Ecto neural progenitor cell (in vitro differentiated cells): ENCODE measurements at regions not wholly inside any gene's neighbourhood (a gene's known extent, or its start where the extent isn't known, plus 50 kb on each side); places are given as distances from the start of the nearest gene placed in this dataset.
"Not testable (repeated sequence)": the region's sequence is repeated elsewhere in the genome, so short reads cannot be mapped to it uniquely, and the experiment has no call there.

Experiments
- DNase-seq: peaks from one replicate; pipeline ENCODE4 v3.0.0-alpha.2; 2018; ENCODE audit warnings: low spot score

GRCh38 chr9:12424243-12424642 is 268.9 kb upstream of the TYRP1 start:
- no peak for DNase-seq

GRCh38 chr9:12425878-12426864 is 267.0 kb upstream of the TYRP1 start:
- no peak for DNase-seq

GRCh38 chr9:12439267-12439666 is 253.9 kb upstream of the TYRP1 start:
- no peak for DNase-seq

- DNase-seq: not testable (repeated sequence)
Measured at GRCh38 chr9:12441080-12441479, 252.1 kb upstream of the TYRP1 start.

- DNase-seq: no peak
Measured at GRCh38 chr9:12441506-12441905, 251.7 kb upstream of the TYRP1 start.

GRCh38 chr9:12448246-12448645 is 244.9 kb upstream of the TYRP1 start:
- DNase-seq: no peak

DNA sequence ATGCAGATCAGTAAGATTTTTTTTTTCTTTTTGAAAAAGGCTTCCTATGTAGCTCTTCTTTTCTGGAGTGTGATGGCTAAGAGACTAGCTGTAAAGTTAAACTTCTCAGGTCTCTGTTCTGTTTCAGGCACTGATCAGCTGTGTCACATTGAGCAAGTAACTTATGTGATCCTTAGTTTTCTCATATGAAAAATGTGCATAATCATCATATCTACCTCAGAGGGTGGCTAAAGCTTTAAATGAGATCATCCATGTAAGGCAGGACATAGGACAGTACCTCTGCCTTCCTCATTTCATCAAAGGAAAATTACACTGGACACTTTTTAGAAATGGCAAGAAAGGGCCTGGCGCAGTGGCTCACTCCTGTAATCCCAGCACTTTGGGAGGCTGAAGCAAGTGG is 235.9 kb upstream of the TYRP1 start:
- no peak for DNase-seq

DNA sequence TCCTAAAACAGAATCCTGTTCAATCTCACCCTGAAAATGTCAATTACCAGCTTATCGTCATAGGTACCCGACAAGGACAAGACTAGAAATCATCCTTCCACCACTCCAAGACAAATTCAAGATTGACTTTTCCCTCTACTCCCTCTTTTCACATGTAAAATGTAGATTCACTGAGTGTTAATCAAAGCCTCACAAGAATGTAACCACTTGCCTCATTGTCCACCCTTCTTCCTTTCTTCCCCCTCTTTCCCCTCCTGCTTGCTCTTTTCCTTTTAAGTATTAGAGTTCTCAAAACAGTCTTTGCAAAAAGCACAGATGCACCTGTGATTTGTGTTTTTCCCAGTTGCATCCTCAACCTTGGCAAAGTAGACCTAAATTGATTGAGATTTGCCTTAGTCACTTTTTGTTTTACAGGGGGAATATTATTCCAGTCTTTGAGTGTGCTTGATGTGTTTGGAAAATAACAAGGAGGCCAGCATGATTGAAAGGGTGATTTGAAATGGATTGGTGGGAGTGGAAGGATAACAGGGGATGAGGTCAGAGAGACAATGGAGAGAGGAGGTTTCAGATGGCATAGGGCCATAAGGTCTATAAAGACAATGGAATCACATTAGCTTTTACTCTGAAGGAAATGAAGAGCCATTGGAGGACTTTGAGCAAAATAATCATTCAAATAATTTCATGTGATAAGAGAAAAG is 231.3 kb upstream of the TYRP1 start:
- no peak for DNase-seq

DNA sequence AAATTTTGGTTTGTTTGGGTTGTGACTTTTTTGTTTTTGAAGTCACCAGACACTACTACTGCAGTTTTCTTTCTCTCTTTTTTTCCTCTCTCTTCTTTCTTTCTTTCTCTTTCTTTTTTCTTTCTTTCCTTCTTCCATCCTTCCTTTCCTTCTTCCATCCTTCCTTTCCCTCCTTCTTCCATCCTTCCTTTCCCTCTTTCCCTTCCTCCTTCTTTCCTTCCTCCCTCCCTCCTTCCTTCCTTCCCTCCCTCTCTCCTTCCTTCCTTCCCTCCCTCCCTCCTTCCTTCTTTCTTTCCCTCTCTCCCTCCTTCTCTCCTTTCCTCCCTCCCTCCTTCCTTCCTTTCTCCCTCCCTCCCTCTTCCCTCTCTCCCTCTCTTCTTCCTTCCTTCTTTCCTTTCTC is 230.3 kb upstream of the TYRP1 start:
- no peak for DNase-seq

DNA sequence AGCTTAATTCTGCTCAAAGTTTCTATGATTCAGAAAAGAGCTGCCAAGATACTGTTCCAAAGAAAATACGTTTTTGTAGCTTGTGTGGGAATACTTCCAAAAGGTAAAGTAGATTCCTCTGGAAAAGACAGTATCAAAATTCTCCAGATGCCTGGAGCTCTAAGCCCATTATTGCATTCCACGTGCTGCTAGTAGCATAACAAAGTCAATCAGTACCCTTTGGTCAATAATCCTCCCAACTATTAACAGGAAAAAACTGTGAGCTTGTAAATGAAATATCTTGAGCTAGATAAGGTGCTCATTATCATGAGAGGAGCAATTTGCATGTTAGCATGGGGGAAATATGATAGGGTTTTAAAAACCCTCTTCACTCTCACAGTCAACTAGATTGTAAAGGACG is 229.5 kb upstream of the TYRP1 start:
- no peak for DNase-seq

DNA sequence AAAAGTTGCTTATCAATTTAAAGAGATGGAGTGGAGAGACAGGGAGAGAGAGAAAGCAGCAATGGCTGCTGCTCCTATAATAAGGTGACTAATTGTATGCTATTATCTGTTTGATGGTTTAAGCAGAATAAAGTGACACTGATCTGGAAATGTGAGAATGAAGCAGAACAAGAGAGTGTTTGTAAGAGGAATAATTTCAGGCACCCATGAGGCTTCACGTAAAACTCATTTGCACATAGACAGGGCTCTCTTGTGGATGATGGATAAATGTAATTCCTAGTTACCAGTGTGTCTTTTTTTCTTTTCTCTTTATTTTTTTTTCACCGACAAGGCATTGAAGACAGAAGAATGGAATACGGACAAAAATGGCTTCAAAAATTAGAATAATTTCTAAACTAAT is 228.8 kb upstream of the TYRP1 start:
- DNase-seq: no peak

DNA sequence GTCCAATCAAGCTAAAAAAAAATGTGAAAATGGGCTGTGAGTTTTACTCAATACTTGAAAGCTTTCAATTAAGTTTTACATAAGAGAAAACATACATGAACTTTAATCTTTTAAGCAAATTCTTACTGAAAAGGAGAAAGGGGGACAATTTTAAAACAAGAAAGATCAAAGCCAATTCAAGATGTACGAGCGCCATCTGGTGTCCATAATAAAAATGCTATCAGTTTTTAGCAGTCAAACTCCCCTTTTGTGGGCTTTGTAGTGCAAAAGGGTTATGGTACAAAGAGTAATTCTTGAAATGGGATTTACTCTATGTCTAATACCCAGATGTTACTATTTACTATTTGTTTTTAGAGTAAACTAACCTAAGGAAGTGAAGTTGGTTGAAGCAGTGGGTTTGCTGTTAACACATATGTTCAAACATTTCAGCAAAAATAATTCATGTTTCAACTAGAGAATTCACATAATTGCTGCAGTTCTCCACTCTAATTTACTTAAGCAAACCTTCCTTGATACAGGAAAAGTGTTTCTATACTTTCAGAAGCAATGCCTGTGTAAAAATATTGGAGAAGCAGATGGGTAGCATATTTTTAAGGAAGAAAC is 228.2 kb upstream of the TYRP1 start:
- no peak for DNase-seq

- no peak for DNase-seq
Measured at GRCh38 chr9:12469084-12469483, 224.1 kb upstream of the TYRP1 start.

DNA sequence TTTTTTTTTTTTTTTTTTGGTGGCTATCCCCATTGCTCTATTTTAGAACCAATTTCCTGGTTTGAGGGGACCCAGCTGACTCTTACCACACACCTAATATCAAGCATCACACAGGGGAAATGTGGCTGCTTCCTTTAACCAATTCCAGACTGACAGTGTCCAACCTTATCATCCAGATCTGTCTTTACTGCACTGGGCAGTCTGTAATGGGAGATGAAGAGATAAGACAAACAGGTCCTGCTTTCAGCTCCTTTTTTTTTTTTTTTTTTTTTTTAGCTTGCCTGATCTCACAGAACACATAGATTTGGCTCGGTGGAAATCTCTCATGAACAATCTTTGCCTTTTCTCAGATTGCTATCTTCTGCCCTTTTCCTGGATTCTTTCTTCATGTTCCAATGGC is 198.8 kb upstream of the TYRP1 start:
- no peak for DNase-seq

DNA sequence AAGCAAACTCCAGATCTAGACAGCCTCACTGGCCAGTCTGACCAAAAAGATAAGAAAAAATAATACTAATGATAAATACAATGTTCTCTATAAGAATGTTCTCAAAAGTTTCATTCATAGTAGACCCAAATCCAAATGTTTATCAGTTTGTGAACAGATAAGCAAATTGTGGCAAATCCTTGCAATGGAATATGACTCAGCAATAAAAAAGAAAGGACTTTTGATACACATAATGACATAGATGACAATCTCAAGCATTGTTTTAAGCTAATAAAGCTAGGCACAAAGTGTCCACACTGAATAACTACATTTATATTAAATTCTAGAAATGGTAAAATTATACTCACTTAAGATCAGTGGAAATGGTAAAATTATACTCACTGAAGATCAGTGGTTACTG is 195.4 kb upstream of the TYRP1 start:
- no peak for DNase-seq

- DNase-seq: no peak
Measured at GRCh38 chr9:12502520-12502919, 190.7 kb upstream of the TYRP1 start.

DNA sequence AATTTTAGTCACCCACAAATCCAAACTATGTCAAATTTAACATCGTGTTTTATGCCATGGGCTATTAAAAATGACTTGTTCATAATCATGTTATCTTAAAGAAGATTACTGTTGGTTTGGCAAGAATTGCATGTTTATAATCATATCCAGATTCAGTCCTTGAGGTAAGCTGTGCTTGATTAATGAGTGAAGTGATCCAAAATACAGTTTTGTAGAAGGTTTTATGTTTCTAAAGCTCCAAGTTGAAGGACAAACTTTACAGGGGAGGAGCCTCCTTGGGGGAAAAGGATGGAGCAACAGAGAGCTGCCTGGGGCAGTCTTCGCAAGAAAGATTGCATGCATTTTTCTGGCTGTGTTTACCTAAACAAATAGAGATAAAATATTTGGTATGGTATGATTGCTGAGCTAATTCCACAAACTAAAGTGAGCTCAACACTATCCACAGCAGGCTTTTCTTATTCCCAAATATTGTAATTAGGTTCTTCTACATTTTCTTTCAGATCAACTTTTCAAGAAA is 189.5 kb upstream of the TYRP1 start:
- DNase-seq: no peak

GRCh38 chr9:12510551-12510950 is 182.6 kb upstream of the TYRP1 start:
- no peak for DNase-seq

DNA sequence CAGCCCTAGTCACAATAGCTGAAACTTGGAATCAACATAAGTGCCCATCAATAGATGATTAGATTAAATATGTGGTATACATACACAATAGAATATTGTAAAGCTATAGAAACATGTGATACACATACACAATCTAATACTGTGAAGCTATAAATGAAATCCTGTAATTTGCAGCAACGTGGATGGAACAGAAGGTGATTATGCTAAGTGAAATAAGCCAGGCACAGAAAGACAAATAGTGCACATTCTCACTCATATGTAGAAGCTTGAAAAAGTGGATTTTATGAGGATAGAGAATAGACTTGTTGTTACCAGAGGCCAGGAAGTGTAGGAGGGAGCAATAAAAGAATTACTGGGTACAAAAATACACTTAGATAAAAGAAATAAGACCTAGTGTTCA is 181.5 kb upstream of the TYRP1 start:
- DNase-seq: no peak

DNA sequence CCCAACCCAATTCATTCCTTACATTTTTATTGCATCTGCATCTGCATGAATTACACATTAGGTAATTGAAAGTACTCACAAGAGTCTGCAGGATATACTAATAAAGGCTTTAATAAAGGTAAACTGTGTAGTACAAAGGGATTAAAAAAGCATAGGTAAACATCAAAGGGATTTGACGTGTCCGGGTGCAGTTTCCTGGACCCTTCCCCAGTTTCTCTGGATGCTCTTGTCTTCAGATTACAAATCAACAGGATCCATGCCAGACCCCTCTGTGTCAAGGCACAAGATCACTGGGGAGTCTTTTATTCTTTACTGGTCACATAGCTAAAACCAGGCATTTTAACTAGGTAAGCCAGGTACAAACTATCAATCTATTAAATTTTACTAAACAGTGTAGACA is 177.2 kb upstream of the TYRP1 start:
- no peak for DNase-seq

- DNase-seq: no peak
Measured at GRCh38 chr9:12516573-12516972, 176.6 kb upstream of the TYRP1 start.

GRCh38 chr9:12538842-12539579 is 154.2 kb upstream of the TYRP1 start:
- no peak for DNase-seq
